HCT116 (cell line): ENCODE measurements at regions not wholly inside any gene's neighbourhood (a gene's known extent, or its start where the extent isn't known, plus 50 kb on each side); places are given as distances from the start of the nearest gene placed in this dataset.
A peak's percentile ranks its signal among the peaks of the same experiment; 100 is the strongest.

ENCODE experiments used
- ATAC-seq: fragments of 200-7000 bp; cut with Tn5 transposase; 2 replicates; pipeline ENCODE4 v1.9.1; 2020; ENCODE audit warnings: mild to moderate bottlenecking, moderate library complexity
- BruUV-seq: library from RNA; stranded (reverse); fragments of 400-500 nt; replicated peaks from 2 replicates; lab custom pipeline; 2021; lab: Mats Ljungman, UMichigan
- CTCF ChIA-PET: fragments of 300-600 bp; sonication (Branson Sonifier 250); formaldehyde crosslinking; loops from one replicate; lab custom pipeline; 2021; ENCODE audit warnings: antibody characterized with exemption; lab: Charles Lee
- POLR2A ChIA-PET: fragments of 300-600, 350-600 bp; sonication (Branson Sonifier 250); formaldehyde crosslinking; loops from one replicate; lab custom pipeline; 2021; ENCODE audit warnings: antibody characterized with exemption; lab: Charles Lee
- RAD21 ChIA-PET, 2 experiments: fragments of 300-600 bp; sonication (Branson Sonifier 250); formaldehyde crosslinking; loops; one replicate each; lab custom pipeline; 2023; ENCODE audit warnings: low total read pairs in 2 of 2; ENCODE audit not compliant: uncharacterized antibody in 2 of 2, unreplicated experiment in 2 of 2, low non-redundant PET in 1 of 2; lab: Charles Lee
- DNase-seq: peaks from one replicate; pipeline ENCODE4 v3.0.0-alpha.2; 2010; ENCODE audit warnings: low read depth, low spot score
- H2AFZ ChIP-seq: fragments of 200-600 bp; shearing (Covaris generic), sonication (generic); 2 replicates; pipeline ENCODE4 v1.6.1; 2017; ENCODE audit warnings: low read depth, mixed run types, mixed read lengths, antibody characterized with exemption, low read length; ENCODE audit not compliant: poor library complexity, severe bottlenecking
- H3K27ac ChIP-seq: 2 replicates; pipeline ENCODE4 v1.5.1; 2012; ENCODE audit warnings: low read depth, low read length
- H3K27me3 ChIP-seq: fragments of 200-600 bp; sonication (generic); 2 replicates; pipeline ENCODE4 v1.6.1; 2016; ENCODE audit warnings: mixed run types, low read length, mixed read lengths; ENCODE audit not compliant: insufficient read depth
- H3K36me3 ChIP-seq, 2 experiments: fragments of 200-500 bp in 1 of 2; fragments of 200-600 bp in 1 of 2; sonication (Bioruptor generic) in 1 of 2; sonication (generic) in 1 of 2; 2 replicates each; pipeline versions ENCODE4 v1.5.1 to v1.6.1; 2014 to 2016; ENCODE audit warnings: low read length in 2 of 2, inconsistent platforms in 1 of 2, mixed read lengths in 1 of 2, mixed run types in 1 of 2; ENCODE audit not compliant: insufficient read depth in 2 of 2, control insufficient read depth in 1 of 2
- H3K4me1 ChIP-seq, 2 experiments: fragments of 200-600 bp in 1 of 2; sonication (generic) in 1 of 2; 2 replicates each; pipeline versions ENCODE4 v1.5.1 to v1.6.1; 2012 to 2017; ENCODE audit warnings: low read length in 2 of 2, inconsistent platforms in 1 of 2, mild to moderate bottlenecking in 1 of 2, mixed read lengths in 1 of 2, mixed run types in 1 of 2, moderate library complexity in 1 of 2; ENCODE audit not compliant: insufficient read depth in 2 of 2, control insufficient read depth in 1 of 2
- H3K4me2 ChIP-seq: fragments of 200-600 bp; sonication (generic); 2 replicates; pipeline ENCODE4 v1.6.1; 2017; ENCODE audit warnings: mixed run types, low read length, mixed read lengths
- H3K4me3 ChIP-seq, 2 experiments: fragments of 200-600 bp in 1 of 2; sonication (generic) in 1 of 2; replicated peaks in 1 of 2; 2 replicates each; pipeline ENCODE4 v1.5.1; 2011 to 2016; ENCODE audit warnings: low read length in 2 of 2, control low read depth in 1 of 2, low read depth in 1 of 2, mild to moderate bottlenecking in 1 of 2, mixed read lengths in 1 of 2, mixed run types in 1 of 2
- H3K79me2 ChIP-seq: fragments of 200-600 bp; sonication (generic); 2 replicates; pipeline ENCODE4 v1.6.1; 2017; ENCODE audit warnings: mild to moderate bottlenecking, mixed run types, low read length, moderate library complexity, mixed read lengths; ENCODE audit not compliant: insufficient read depth
- H3K9ac ChIP-seq: fragments of 200-600 bp; sonication (generic); 2 replicates; pipeline ENCODE4 v1.6.1; 2016; ENCODE audit warnings: low read length, mixed read lengths
- H3K9me2 ChIP-seq: fragments of 200-600 bp; sonication (generic), shearing (Covaris generic); 2 replicates; pipeline ENCODE4 v1.6.1; 2017; ENCODE audit warnings: mixed run types, mild to moderate bottlenecking, moderate library complexity; ENCODE audit not compliant: insufficient read depth
- H3K9me3 ChIP-seq, 2 experiments: fragments of 200-500 bp in 1 of 2; fragments of 200-600 bp in 1 of 2; sonication (Bioruptor generic) in 1 of 2; sonication (generic) in 1 of 2; 2 replicates each; pipeline ENCODE4 v1.6.1; 2014 to 2017; ENCODE audit warnings: low read length in 2 of 2, mixed read lengths in 2 of 2, inconsistent platforms in 1 of 2, low read depth in 1 of 2, mild to moderate bottlenecking in 1 of 2, mixed run types in 1 of 2, moderate library complexity in 1 of 2; ENCODE audit not compliant: control insufficient read depth in 1 of 2, insufficient read depth in 1 of 2
- H4K20me1 ChIP-seq: fragments of 200-600 bp; sonication (generic), shearing (Covaris generic); 2 replicates; pipeline ENCODE4 v1.6.1; 2017; ENCODE audit warnings: mixed run types, mild to moderate bottlenecking, moderate library complexity; ENCODE audit not compliant: insufficient read depth
- CBX3 ChIP-seq: IDR thresholded peaks from 2 replicates; pipeline ENCODE4 v1.6.1; 2012; ENCODE audit warnings: low read depth
- EGR1 ChIP-seq: IDR thresholded peaks from 2 replicates; pipeline ENCODE4 v1.6.1; 2012; ENCODE audit warnings: low read depth
- ELF1 ChIP-seq: IDR thresholded peaks from 2 replicates; pipeline ENCODE4 v1.6.1; 2012; ENCODE audit warnings: low read depth, borderline replicate concordance
- EZH2 ChIP-seq: fragments of 200-600 bp; sonication (generic); IDR thresholded peaks from 2 replicates; pipeline ENCODE4 v1.6.1; 2017; ENCODE audit warnings: antibody characterized with exemption, mixed run types
- EZH2phosphoT487 ChIP-seq: fragments of 200-600 bp; IDR thresholded peaks from 2 replicates; pipeline ENCODE4 v1.6.1; 2018; ENCODE audit warnings: antibody characterized with exemption, borderline replicate concordance
- POLR2AphosphoS5 ChIP-seq: IDR thresholded peaks from 2 replicates; pipeline ENCODE4 v1.6.1; 2011; ENCODE audit warnings: mild to moderate bottlenecking, low read depth, low read length, moderate library complexity
- SP1 ChIP-seq: IDR thresholded peaks from 2 replicates; pipeline ENCODE4 v1.6.1; 2012; ENCODE audit warnings: low read depth
- TCF7L2 ChIP-seq: IDR thresholded peaks from 2 replicates; pipeline ENCODE4 v1.7.0; 2011; ENCODE audit warnings: borderline replicate concordance, inconsistent platforms; ENCODE audit not compliant: insufficient read depth, insufficient read length; ENCODE audit errors: extremely low read depth
- ZBTB33 ChIP-seq: IDR thresholded peaks from 2 replicates; pipeline ENCODE4 v1.6.1; 2011; ENCODE audit warnings: mild to moderate bottlenecking, low read length, moderate library complexity; ENCODE audit not compliant: insufficient replicate concordance; ENCODE audit errors: extremely low read depth
- intact Hi-C: fragments of 100-400 bp; cut with micrococcal nuclease; formaldehyde crosslinking; loops from 2 replicates; pipeline ENCODE4 v1.10.0; 2022

GRCh38 chr3:161163297-161163696, 57.8 kb upstream of the NMD3 start (continued):
- peak; percentile 95 for TF ChIP-seq CBX3

- Histone ChIP-seq H3K79me2 (no peaks in the 10 kb centered on the region), H3K9me3 (peaks cover 0 to 12% of the 10 kb centered on the region in 2 experiments; a peak in 1 of 4 replicates), H3K27me3 (no peaks in the 10 kb centered on the region), H3K4me2 (no peak overlapping the region), H3K36me3 (no peaks in the 10 kb centered on the region), H4K20me1 (no peaks in the 10 kb centered on the region), H3K9ac (no peak overlapping the region), H3K4me3 (no peak overlapping the region), H3K9me2 (no peaks in the 10 kb centered on the region), H2AFZ (no peak overlapping the region), H3K4me1 (peaks cover 0 to 13% of the 10 kb centered on the region in 2 experiments; a peak in 3 of 4 replicates), H3K27ac (no peak overlapping the region)
- no TSS peak for BruUV-seq
- TF ChIP-seq ELF1 (no peak), EGR1 (no peak), TCF7L2 (no peak), SP1 (no peak), EZH2 (no peak), ZBTB33 (no peak), POLR2AphosphoS5 (no peak), EZH2phosphoT487 (no peak)
- ChIA-PET RAD21 (no interaction called here), CTCF (no interaction called here), POLR2A (no interaction called here)
- DNase-seq (no peak), ATAC-seq (no peak)
- intact Hi-C loops: no loop called here
These were observed 55.1 kb upstream of the NMD3 start for GRCh38 chr3:161166051-161166450.
